DND-41 (cell line): ENCODE measurements at regions not wholly inside any gene's neighbourhood (a gene's known extent, or its start where the extent isn't known, plus 50 kb on each side); places are given as distances from the start of the nearest gene placed in this dataset.

Experiments used
- ATAC-seq: fragments of 200-7000 bp; cut with Tn5 transposase; 3 replicates; pipeline ENCODE4 v1.9.1; 2021; ENCODE audit warnings: low read depth; ENCODE audit not compliant: insufficient read depth
- DNase-seq: peaks from one replicate; pipeline ENCODE4 v3.0.0-alpha.2; 2020
- H2AFZ ChIP-seq: 2 replicates; pipeline ENCODE4 v1.6.0; 2012; ENCODE audit warnings: low read depth, low read length
- H3K27ac ChIP-seq: 2 replicates; pipeline ENCODE4 v1.5.1; 2012; ENCODE audit warnings: low read length, inconsistent platforms
- H3K27me3 ChIP-seq: fragments of 200-600 bp; sonication (generic); 2 replicates; pipeline ENCODE4 v1.6.0; 2012; ENCODE audit warnings: low read length, mild to moderate bottlenecking, inconsistent platforms; ENCODE audit not compliant: insufficient read depth, poor library complexity
- H3K36me3 ChIP-seq: 2 replicates; pipeline ENCODE4 v1.5.1; 2012; ENCODE audit warnings: low read length, inconsistent platforms; ENCODE audit not compliant: insufficient read depth
- H3K4me1 ChIP-seq: 2 replicates; pipeline ENCODE4 v1.5.1; 2012; ENCODE audit warnings: mild to moderate bottlenecking, low read length; ENCODE audit not compliant: insufficient read depth
- H3K4me2 ChIP-seq: 2 replicates; pipeline ENCODE4 v1.6.0; 2012; ENCODE audit warnings: mild to moderate bottlenecking, moderate library complexity, low read length, inconsistent platforms; ENCODE audit not compliant: insufficient read depth
- H3K4me3 ChIP-seq, 2 experiments: fragments of 200-600 bp in 1 of 2; shearing (Covaris generic) in 1 of 2; 2 replicates each; pipeline ENCODE4 v1.5.1; 2012 to 2016; ENCODE audit warnings: inconsistent platforms in 2 of 2, low read length in 2 of 2, mild to moderate bottlenecking in 2 of 2, low read depth in 1 of 2, moderate library complexity in 1 of 2
- H3K79me2 ChIP-seq: 2 replicates; pipeline ENCODE4 v1.6.0; 2012; ENCODE audit warnings: low read length, inconsistent platforms; ENCODE audit not compliant: insufficient read depth
- H3K9ac ChIP-seq: 2 replicates; pipeline ENCODE4 v1.6.0; 2012; ENCODE audit warnings: low read depth, mild to moderate bottlenecking, inconsistent platforms, low read length, moderate library complexity
- H3K9me3 ChIP-seq: 2 replicates; pipeline ENCODE4 v1.5.1; 2012; ENCODE audit warnings: low read length, moderate library complexity, mild to moderate bottlenecking, inconsistent platforms; ENCODE audit not compliant: insufficient read depth, severe bottlenecking
- H4K20me1 ChIP-seq: 2 replicates; pipeline ENCODE4 v1.6.0; 2012; ENCODE audit warnings: low read length; ENCODE audit not compliant: insufficient read depth
- EZH2 ChIP-seq: IDR thresholded peaks from 3 replicates; pipeline ENCODE4 v1.6.1; 2012; ENCODE audit warnings: borderline replicate concordance, low read depth, mild to moderate bottlenecking, moderate library complexity, low read length, inconsistent platforms; ENCODE audit not compliant: severe bottlenecking
- TF ChIP-seq, protein P1 (sequence below): IDR thresholded peaks from 2 replicates; pipeline ENCODE4 v1.5.1; 2012; ENCODE audit warnings: borderline replicate concordance, low read length, moderate library complexity, mild to moderate bottlenecking; ENCODE audit not compliant: poor library complexity, severe bottlenecking; ENCODE audit errors: extremely low read depth

DNA sequence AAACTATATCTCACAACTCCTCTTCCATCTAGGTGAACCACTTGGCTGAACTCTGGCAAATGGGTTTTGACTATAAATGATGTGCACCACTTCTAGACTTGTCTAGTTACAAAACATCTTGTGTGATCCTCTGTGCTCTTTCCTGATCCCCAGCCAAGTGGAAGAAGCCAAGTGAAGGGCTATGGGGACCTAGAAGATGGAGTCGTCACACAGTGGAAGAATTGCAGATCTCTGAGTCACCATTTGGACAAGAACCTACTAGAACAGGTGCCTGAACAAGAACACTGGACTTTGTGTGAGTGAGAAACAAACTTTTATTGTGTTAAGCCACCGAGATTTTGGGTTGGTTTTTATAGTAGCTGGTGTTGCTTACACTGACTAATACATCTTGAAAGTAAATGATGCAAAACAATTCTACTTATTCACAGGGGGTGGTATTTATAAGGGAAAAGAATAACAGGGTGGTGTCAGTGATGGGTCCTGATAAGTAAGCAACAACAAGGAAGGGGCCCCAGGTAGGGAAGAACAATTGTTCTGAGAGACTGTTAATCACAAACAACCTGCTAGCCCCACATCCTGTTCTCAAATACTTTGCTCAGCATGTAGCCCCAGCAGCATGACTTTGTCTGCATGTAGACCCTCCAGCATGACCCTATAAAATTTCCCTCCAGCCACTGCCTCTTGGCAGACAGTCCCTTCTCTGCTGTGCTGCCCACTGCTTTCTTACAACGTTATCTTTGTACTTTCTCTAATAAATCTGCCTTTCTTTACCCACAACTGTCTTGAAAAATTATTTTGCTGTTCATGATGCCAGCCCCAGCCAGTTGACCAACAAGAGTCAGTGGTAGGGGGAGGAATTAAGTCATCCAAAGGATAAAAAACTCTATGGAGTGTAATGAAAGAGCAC lies 280.7 kb upstream of the PLET1 start:
- Histone ChIP-seq H3K9me3 (no peaks in the 10 kb centered on the region), H3K4me3 (no peak overlapping the region), H2AFZ (no peak overlapping the region), H3K27ac (no peak overlapping the region), H4K20me1 (no peaks in the 10 kb centered on the region), H3K36me3 (no peaks in the 10 kb centered on the region), H3K79me2 (no peaks in the 10 kb centered on the region), H3K27me3 (no peaks in the 10 kb centered on the region), H3K4me2 (no peak overlapping the region), H3K4me1 (peaks cover 4% of the 10 kb centered on the region), H3K9ac (no peak overlapping the region)
- peak; percentile 57; the same call in 2 of the 3 replicates for ATAC-seq
- no peak for TF ChIP-seq EZH2
- TF ChIP-seq, protein P1, sequence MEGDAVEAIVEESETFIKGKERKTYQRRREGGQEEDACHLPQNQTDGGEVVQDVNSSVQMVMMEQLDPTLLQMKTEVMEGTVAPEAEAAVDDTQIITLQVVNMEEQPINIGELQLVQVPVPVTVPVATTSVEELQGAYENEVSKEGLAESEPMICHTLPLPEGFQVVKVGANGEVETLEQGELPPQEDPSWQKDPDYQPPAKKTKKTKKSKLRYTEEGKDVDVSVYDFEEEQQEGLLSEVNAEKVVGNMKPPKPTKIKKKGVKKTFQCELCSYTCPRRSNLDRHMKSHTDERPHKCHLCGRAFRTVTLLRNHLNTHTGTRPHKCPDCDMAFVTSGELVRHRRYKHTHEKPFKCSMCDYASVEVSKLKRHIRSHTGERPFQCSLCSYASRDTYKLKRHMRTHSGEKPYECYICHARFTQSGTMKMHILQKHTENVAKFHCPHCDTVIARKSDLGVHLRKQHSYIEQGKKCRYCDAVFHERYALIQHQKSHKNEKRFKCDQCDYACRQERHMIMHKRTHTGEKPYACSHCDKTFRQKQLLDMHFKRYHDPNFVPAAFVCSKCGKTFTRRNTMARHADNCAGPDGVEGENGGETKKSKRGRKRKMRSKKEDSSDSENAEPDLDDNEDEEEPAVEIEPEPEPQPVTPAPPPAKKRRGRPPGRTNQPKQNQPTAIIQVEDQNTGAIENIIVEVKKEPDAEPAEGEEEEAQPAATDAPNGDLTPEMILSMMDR: no peak
- DNase-seq: no peak

- Histone ChIP-seq H3K9me3 (no peaks in the 10 kb centered on the region), H4K20me1 (no peaks in the 10 kb centered on the region), H3K79me2 (no peaks in the 10 kb centered on the region), H3K27ac (no peak overlapping the region), H3K4me1 (peaks cover 4% of the 10 kb centered on the region), H2AFZ (no peak overlapping the region), H3K4me2 (no peak overlapping the region), H3K4me3 (no peak overlapping the region), H3K27me3 (no peaks in the 10 kb centered on the region), H3K9ac (no peak overlapping the region), H3K36me3 (no peaks in the 10 kb centered on the region)
- no peak for DNase-seq
- ATAC-seq: no peak
- TF ChIP-seq, protein P1: no peak
- TF ChIP-seq EZH2: no peak
Measured at GRCh38 chr11:112542479-112542878, 281.8 kb upstream of the PLET1 start.

GRCh38 chr11:112543390-112543789 lies 282.7 kb upstream of the PLET1 start:
- H3K9ac ChIP-seq: no peak overlapping the region
- H3K4me2 ChIP-seq: no peak overlapping the region
- no peak overlapping the region for H2AFZ ChIP-seq
- H3K27me3 ChIP-seq: peaks cover 4% of the 10 kb centered on the region
- no peaks in the 10 kb centered on the region for H3K79me2 ChIP-seq
- TF ChIP-seq, protein P1: no peak
- no peak for TF ChIP-seq EZH2
- peaks cover 4% of the 10 kb centered on the region for H3K4me1 ChIP-seq
- no peak overlapping the region for H3K4me3 ChIP-seq
- no peaks in the 10 kb centered on the region for H4K20me1 ChIP-seq
- ATAC-seq (no peak), DNase-seq (no peak)
- no peak overlapping the region for H3K27ac ChIP-seq
- H3K36me3 ChIP-seq: no peaks in the 10 kb centered on the region
- no peaks in the 10 kb centered on the region for H3K9me3 ChIP-seq
